Tibial nerve (tissue), 4 donors: ENCODE measurements at regions not wholly inside any gene's neighbourhood (a gene's known extent, or its start where the extent isn't known, plus 50 kb on each side); places are given as distances from the start of the nearest gene placed in this dataset.
"Not testable (repeated sequence)": the region's sequence is repeated elsewhere in the genome, so short reads cannot be mapped to it uniquely, and the experiment has no call there.

Source experiments
- DNase-seq, 2 donors: peaks; one replicate each; pipeline ENCODE4 v3.0.0-alpha.2; 2019; ENCODE audit warnings: low spot score in 2 of 2
- H3K27ac ChIP-seq, 4 donors: fragments of 200-600 bp; sonication (generic) in 3 of 4; one replicate each; pipeline ENCODE4 v1.5.1; 2017 to 2019; ENCODE audit warnings: mild to moderate bottlenecking in 1 of 4
- H3K27me3 ChIP-seq, 2 donors: fragments of 200-600 bp; sonication (generic) in 1 of 2; one replicate each; pipeline versions ENCODE4 v1.5.1 to v1.6.0; 2017 to 2019
- H3K36me3 ChIP-seq, 3 donors: fragments of 200-600 bp; sonication (generic); one replicate each; pipeline ENCODE4 v1.5.1; 2018 to 2019
- H3K4me1 ChIP-seq, 4 donors: fragments of 200-600 bp; sonication (generic) in 3 of 4; one replicate each; pipeline ENCODE4 v1.5.1; 2017 to 2019
- H3K4me3 ChIP-seq, 4 donors: fragments of 200-600 bp; sonication (generic) in 3 of 4; one replicate each; pipeline ENCODE4 v1.5.1; 2017 to 2019; ENCODE audit warnings: mild to moderate bottlenecking in 1 of 4, moderate library complexity in 1 of 4
- H3K9me3 ChIP-seq, 4 donors: fragments of 200-600 bp; sonication (generic) in 3 of 4; one replicate each; pipeline ENCODE4 v1.5.1; 2017 to 2019
- CTCF ChIP-seq, 5 experiments: fragments of 200-600 bp in 3 of 5; fragments of 450-650 bp in 2 of 5; sonication (generic) in 3 of 5; IDR thresholded peaks; one replicate each; pipeline ENCODE4 v1.5.1; 2016 to 2019; ENCODE audit warnings: antibody characterized with exemption in 5 of 5, mild to moderate bottlenecking in 3 of 5, moderate library complexity in 2 of 5
- EP300 ChIP-seq, 2 donors: sonication (generic); formaldehyde crosslinking; IDR thresholded peaks; one replicate each; pipeline ENCODE4 v1.6.1; 2017; ENCODE audit warnings: antibody characterized with exemption in 2 of 2, mild to moderate bottlenecking in 1 of 2
- POLR2A ChIP-seq, 2 donors: fragments of 450-650 bp; IDR thresholded peaks; one replicate each; pipeline ENCODE4 v1.6.1; 2017; ENCODE audit warnings: antibody characterized with exemption in 2 of 2, mild to moderate bottlenecking in 2 of 2, moderate library complexity in 2 of 2
- WGBS, 2 donors: methylation state at CpG; one replicate each; pipeline ENCODE4 v1.1.5; 2018; 5-methylcytosine and 5-hydroxymethylcytosine counted together

DNA sequence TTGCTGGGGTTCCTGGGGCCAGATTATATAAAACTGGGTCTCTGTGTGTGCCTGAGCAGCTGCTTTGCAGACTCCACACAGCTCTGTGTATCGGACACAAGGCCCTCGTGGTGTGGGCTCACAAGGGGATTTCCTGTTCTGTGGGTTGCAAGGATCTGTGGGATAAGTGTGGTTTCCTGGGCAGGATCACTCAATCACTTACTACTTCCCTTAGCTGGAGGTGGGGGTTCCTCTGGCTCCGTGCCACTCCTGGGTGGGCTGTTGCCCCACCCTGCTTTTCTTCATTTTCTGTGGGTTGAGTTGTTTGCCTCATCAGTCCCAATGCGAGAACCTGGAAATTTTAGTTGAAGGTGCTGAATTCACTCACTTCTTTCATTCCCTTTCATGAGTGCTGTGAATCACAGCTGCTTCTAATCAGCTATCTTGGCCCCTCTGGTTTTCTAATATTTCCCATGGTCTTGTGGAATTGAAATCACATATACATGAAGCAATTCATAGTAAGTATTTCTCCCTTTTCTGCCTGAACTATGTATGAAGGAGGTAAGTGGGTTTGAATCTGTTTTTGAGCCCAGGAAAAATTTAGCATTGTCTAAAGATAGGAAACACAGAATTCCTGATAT is 196.3 kb downstream of the DCDC2C start:
- H3K4me1 ChIP-seq, result peaks cover 0 to 4% (median 0%) of the 10 kb centered on the region in 4 donors
- H3K4me3 ChIP-seq, result no peak overlapping the region
- 40 to 41% methylated on average over 4 of the region's 4 CpGs for WGBS, 2 donors
- no peaks in the 10 kb centered on the region for H3K36me3 ChIP-seq
- no peak overlapping the region for H3K27ac ChIP-seq
- no peak for DNase-seq
- peaks cover 0 to 2% (median 0%) of the 10 kb centered on the region in 4 donors for H3K9me3 ChIP-seq
- no peak for TF ChIP-seq CTCF (IDR thresholded peaks at IDR 0.05)
- TF ChIP-seq EP300 (IDR thresholded peaks at IDR 0.05), result no peak
- TF ChIP-seq POLR2A (IDR thresholded peaks at IDR 0.05), result no peak
- no peaks in the 10 kb centered on the region for H3K27me3 ChIP-seq

DNA sequence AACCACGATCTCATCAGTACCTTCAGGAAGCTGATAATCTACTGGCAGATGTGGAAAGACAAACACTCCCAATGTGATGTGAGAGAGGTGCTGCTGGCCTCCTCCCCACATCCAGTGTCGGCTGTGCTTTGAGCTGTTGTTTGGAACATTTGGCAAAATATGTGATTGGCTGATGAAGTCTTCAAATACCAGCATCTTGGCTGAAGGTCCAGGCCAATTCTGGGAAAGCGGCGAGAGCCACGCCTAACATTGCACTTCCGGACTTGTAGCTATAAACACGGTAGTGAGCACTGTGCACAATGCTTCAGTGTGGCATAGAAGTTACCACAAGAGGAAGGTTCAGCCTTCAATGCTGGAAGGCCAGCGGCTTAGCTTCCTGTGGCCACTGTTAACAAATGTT is 198.8 kb downstream of the DCDC2C start:
- Histone ChIP-seq H3K4me3 (no peak overlapping the region), H3K9me3 (no peaks in the 10 kb centered on the region), H3K4me1 (peaks cover 0 to 4% (median 0%) of the 10 kb centered on the region in 4 donors), H3K36me3 (no peaks in the 10 kb centered on the region), H3K27me3 (no peaks in the 10 kb centered on the region), H3K27ac (no peak overlapping the region)
- no peak for TF ChIP-seq POLR2A (IDR thresholded peaks at IDR 0.05)
- TF ChIP-seq EP300 (IDR thresholded peaks at IDR 0.05), result no peak
- no peak for TF ChIP-seq CTCF (IDR thresholded peaks at IDR 0.05)
- whole genome bisulfite sequencing, 2 donors, result 65 to 70% methylated on average over 8 of the region's 8 CpGs
- no peak for DNase-seq

DNA sequence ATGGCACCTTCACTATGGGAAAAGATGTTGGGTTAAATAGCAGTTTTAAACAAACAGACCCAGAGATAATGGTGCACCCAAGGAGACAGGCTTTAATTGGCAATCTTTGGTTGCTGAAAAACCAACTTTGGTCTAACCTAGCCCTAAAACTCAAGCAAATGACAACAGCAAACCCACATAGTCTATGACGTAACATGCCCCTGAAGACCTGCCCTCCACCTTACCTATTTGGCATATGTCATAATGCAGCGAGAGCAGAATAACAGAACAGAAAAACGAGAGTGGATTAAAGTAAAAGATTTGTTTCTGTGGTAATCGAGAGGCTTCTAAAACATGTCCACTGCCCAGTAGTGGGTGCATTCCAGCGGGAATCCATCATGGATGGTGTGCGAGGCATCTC is 200.7 kb downstream of the DCDC2C start:
- TF ChIP-seq CTCF (IDR thresholded peaks at IDR 0.05) (no peak), EP300 (IDR thresholded peaks at IDR 0.05) (no peak), POLR2A (IDR thresholded peaks at IDR 0.05) (no peak)
- H3K36me3 ChIP-seq, result no peaks in the 10 kb centered on the region
- H3K27me3 ChIP-seq, result no peaks in the 10 kb centered on the region
- H3K27ac ChIP-seq, result no peak overlapping the region
- 90 to 93% methylated on average over 6 of the region's 6 CpGs for WGBS, 2 donors
- H3K9me3 ChIP-seq, result peaks cover 0 to 9% (median 0%) of the 10 kb centered on the region in 4 donors
- peaks cover 0 to 4% (median 0%) of the 10 kb centered on the region in 4 donors for H3K4me1 ChIP-seq
- H3K4me3 ChIP-seq, result no peak overlapping the region
- no peak for DNase-seq

DNA sequence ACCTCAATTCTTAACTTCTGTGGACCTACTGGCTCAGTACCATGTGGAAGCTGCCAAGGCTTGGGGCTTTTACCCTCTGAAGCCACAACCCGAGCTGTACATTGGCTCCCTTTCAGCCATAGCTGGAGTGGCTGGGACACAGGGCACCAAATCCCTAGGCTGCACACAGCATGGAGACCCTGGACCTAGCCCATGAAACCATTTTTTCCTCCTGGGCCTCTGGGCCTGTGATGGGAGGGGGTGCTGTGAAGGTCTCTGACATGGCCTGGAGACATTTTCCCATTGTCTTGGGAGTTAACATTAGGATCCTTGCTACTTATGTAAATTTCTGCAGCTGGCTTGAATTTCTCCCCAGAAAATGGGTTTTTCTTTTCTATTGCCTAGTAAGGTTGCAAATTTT is 205.1 kb downstream of the DCDC2C start:
- peaks cover 0 to 14% (median 0%) of the 10 kb centered on the region in 4 donors for H3K4me1 ChIP-seq
- H3K4me3 ChIP-seq, H3K27ac ChIP-seq, H3K9me3 ChIP-seq, H3K36me3 ChIP-seq, H3K27me3 ChIP-seq, DNase-seq: not testable (repeated sequence)
- WGBS, 2 donors, result 91 to 92% methylated on average over 1 of the region's 1 CpG

GRCh38 chr2:3911882-3912455 is 208.6 kb downstream of the DCDC2C start:
- Histone ChIP-seq H3K9me3 (peaks cover 0 to 9% (median 0%) of the 10 kb centered on the region in 4 donors), H3K4me3 (no peak overlapping the region), H3K36me3 (no peaks in the 10 kb centered on the region), H3K4me1 (peaks cover 0 to 14% (median 0%) of the 10 kb centered on the region in 4 donors), H3K27ac (no peak overlapping the region), H3K27me3 (no peaks in the 10 kb centered on the region)
- TF ChIP-seq EP300 (IDR thresholded peaks at IDR 0.05) (no peak), POLR2A (IDR thresholded peaks at IDR 0.05) (no peak), CTCF (IDR thresholded peaks at IDR 0.05) (no peak)
- 35 to 46% methylated on average over 13 of the region's 13 CpGs for WGBS, 2 donors
- DNase-seq, result no peak
